Upper lobe of left lung (tissue), 4 donors: ENCODE measurements at regions not wholly inside any gene's neighbourhood (a gene's known extent, or its start where the extent isn't known, plus 50 kb on each side); places are given as distances from the start of the nearest gene placed in this dataset.

Experiments used
- CTCF ChIP-seq, 6 experiments: fragments of 450-650 bp in 4 of 6; fragments of 200-600 bp in 2 of 6; sonication (generic) in 2 of 6; IDR thresholded peaks; one replicate each; pipeline ENCODE4 v1.5.1; 2016 to 2019; ENCODE audit warnings: antibody characterized with exemption in 6 of 6
- POLR2A ChIP-seq, 4 donors: fragments of 450-650 bp; IDR thresholded peaks; one replicate each; pipeline ENCODE4 v1.5.1; 2016 to 2017; ENCODE audit warnings: antibody characterized with exemption in 4 of 4, mild to moderate bottlenecking in 2 of 4

DNA sequence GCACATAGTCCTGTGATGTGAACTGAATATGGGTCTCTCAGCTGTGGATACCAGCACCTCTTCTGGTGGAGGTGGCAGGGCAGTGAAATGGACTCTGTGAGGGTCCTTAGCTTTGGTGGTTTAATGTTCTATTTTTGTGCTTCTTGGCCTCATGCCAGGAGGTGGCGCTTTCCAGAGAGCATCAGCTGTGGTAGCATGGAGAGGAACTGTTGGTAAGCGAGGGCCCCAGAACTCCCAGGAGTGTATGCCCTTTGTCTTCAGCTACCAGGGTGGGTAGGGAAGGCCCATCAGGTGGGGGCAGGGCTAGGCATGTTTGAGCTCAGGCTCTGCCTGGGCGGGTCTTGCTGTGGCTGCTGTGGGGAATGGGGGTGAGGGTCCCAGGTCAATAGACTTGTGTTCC is 241.7 kb downstream of the AEBP2 start:
- TF ChIP-seq CTCF (IDR thresholded peaks at IDR 0.05) (no peak), POLR2A (IDR thresholded peaks at IDR 0.05) (no peak)
